Neural cell (in vitro differentiated cells): ENCODE measurements at regions not wholly inside any gene's neighbourhood (a gene's known extent, or its start where the extent isn't known, plus 50 kb on each side); places are given as distances from the start of the nearest gene placed in this dataset.

Source experiments
- H2AFZ ChIP-seq: fragments of 200-600, 300-800 bp; sonication (generic), shearing (Covaris generic); 2 replicates; pipeline ENCODE4 v1.6.0; 2014; ENCODE audit warnings: low read depth, mild to moderate bottlenecking, antibody characterized with exemption, low read length, moderate library complexity
- H3F3A ChIP-seq: fragments of 200-600 bp; shearing (Covaris generic); 2 replicates; pipeline ENCODE4 v1.6.1; 2016; ENCODE audit warnings: mild to moderate bottlenecking, moderate library complexity, mixed read lengths, antibody characterized with exemption, low read length; ENCODE audit not compliant: insufficient read depth, poor library complexity, severe bottlenecking
- H3K27ac ChIP-seq: fragments of 200-600, 300-800 bp; sonication (generic), shearing (Covaris generic); 2 replicates; pipeline ENCODE4 v1.5.1; 2014; ENCODE audit warnings: mild to moderate bottlenecking, low read length, moderate library complexity
- H3K27me3 ChIP-seq: fragments of 300-800, 200-600 bp; sonication (generic), shearing (Covaris generic); 2 replicates; pipeline ENCODE4 v1.6.0; 2014; ENCODE audit warnings: mild to moderate bottlenecking, low read depth, low read length, moderate library complexity; ENCODE audit not compliant: insufficient read depth
- H3K36me3 ChIP-seq: fragments of 300-800, 200-600 bp; sonication (generic), shearing (Covaris generic); 2 replicates; pipeline ENCODE4 v1.5.1; 2014; ENCODE audit warnings: mild to moderate bottlenecking, antibody characterized with exemption, low read length, moderate library complexity; ENCODE audit not compliant: insufficient read depth
- H3K4me2 ChIP-seq: fragments of 300-800, 200-600 bp; sonication (generic), shearing (Covaris generic); 2 replicates; pipeline ENCODE4 v1.6.0; 2014; ENCODE audit warnings: mild to moderate bottlenecking, low read length
- H3K4me3 ChIP-seq: fragments of 300-800, 200-600 bp; sonication (generic), shearing (Covaris generic); 2 replicates; pipeline ENCODE4 v1.5.1; 2014; ENCODE audit warnings: mild to moderate bottlenecking, low read length, moderate library complexity
- H3K79me2 ChIP-seq: fragments of 200-600 bp; shearing (Covaris generic); replicated peaks from 2 replicates; pipeline ENCODE4 v1.6.0; 2014; ENCODE audit warnings: mild to moderate bottlenecking, low read length, moderate library complexity; ENCODE audit not compliant: insufficient read depth
- H3K9ac ChIP-seq: fragments of 300-800, 200-600 bp; sonication (generic), shearing (Covaris generic); 2 replicates; pipeline ENCODE4 v1.6.1; 2016; ENCODE audit warnings: mild to moderate bottlenecking, low read length, mixed read lengths
- H3K9me2 ChIP-seq: fragments of 200-600 bp; shearing (Covaris generic); 2 replicates; pipeline ENCODE4 v1.6.1; 2016; ENCODE audit warnings: mild to moderate bottlenecking, low read length, mixed read lengths; ENCODE audit not compliant: insufficient read depth
- H3K9me3 ChIP-seq: fragments of 200-600, 300-800 bp; sonication (generic), shearing (Covaris generic); 2 replicates; pipeline ENCODE4 v1.6.1; 2016; ENCODE audit warnings: mild to moderate bottlenecking, mixed run types, low read length, moderate library complexity, mixed read lengths
- H4K20me1 ChIP-seq: fragments of 200-600 bp; shearing (Covaris generic); 2 replicates; pipeline ENCODE4 v1.6.1; 2016; ENCODE audit warnings: mild to moderate bottlenecking, mixed run types; ENCODE audit not compliant: insufficient read depth
- EP300 ChIP-seq: fragments of 450-650 bp; conservative IDR thresholded peaks from 2 replicates; pipeline ENCODE4 v1.6.1; 2014; ENCODE audit warnings: antibody characterized with exemption, mild to moderate bottlenecking, moderate library complexity; ENCODE audit not compliant: poor library complexity, severe bottlenecking
- EZH2 ChIP-seq: fragments of 200-600, 300-800 bp; shearing (Covaris generic), sonication (generic); IDR thresholded peaks from 2 replicates; pipeline ENCODE4 v1.6.1; 2014; ENCODE audit warnings: antibody characterized with exemption, low read length, borderline replicate concordance, mild to moderate bottlenecking; ENCODE audit not compliant: insufficient read depth, poor library complexity, severe bottlenecking
- MXI1 ChIP-seq: fragments of 450-650 bp; conservative IDR thresholded peaks from 2 replicates; pipeline ENCODE4 v1.6.1; 2014; ENCODE audit warnings: antibody characterized with exemption, mild to moderate bottlenecking; ENCODE audit not compliant: poor library complexity, severe bottlenecking
- POLR2AphosphoS5 ChIP-seq: IDR thresholded peaks from 2 replicates; pipeline ENCODE4 v1.6.1; 2012
- RAD21 ChIP-seq: fragments of 450-650 bp; conservative IDR thresholded peaks from 2 replicates; pipeline ENCODE4 v1.6.1; 2014; ENCODE audit warnings: antibody characterized with exemption, mild to moderate bottlenecking, moderate library complexity
- REST ChIP-seq: IDR thresholded peaks from 2 replicates; pipeline ENCODE4 v1.6.1; 2012; ENCODE audit warnings: borderline replicate concordance
- SMC3 ChIP-seq: fragments of 450-650 bp; conservative IDR thresholded peaks from 2 replicates; pipeline ENCODE4 v1.6.1; 2014; ENCODE audit warnings: antibody characterized with exemption, mild to moderate bottlenecking, moderate library complexity; ENCODE audit not compliant: poor library complexity
- TAF1 ChIP-seq: IDR thresholded peaks from 2 replicates; pipeline ENCODE4 v1.6.1; 2012; ENCODE audit warnings: low read depth
- TF ChIP-seq, protein P1 (sequence below): fragments of 450-650 bp; IDR thresholded peaks from 2 replicates; pipeline ENCODE4 v1.5.1; 2014; ENCODE audit warnings: antibody characterized with exemption, mild to moderate bottlenecking, moderate library complexity; ENCODE audit not compliant: poor library complexity, severe bottlenecking

- Histone ChIP-seq H3K27me3 (no peaks in the 10 kb centered on the region), H2AFZ (no peak overlapping the region), H3K4me3 (no peak overlapping the region), H4K20me1 (no peaks in the 10 kb centered on the region), H3K4me2 (no peak overlapping the region), H3F3A (no peaks in the 10 kb centered on the region), H3K27ac (no peak overlapping the region), H3K9ac (no peak overlapping the region), H3K79me2 (no peaks in the 10 kb centered on the region), H3K9me3 (no peaks in the 10 kb centered on the region), H3K36me3 (no peaks in the 10 kb centered on the region), H3K9me2 (no peaks in the 10 kb centered on the region)
- TF ChIP-seq SMC3 (no peak), RAD21 (no peak), REST (no peak), EZH2 (no peak), EP300 (no peak), POLR2AphosphoS5 (no peak), TAF1 (no peak), MXI1 (no peak)
- TF ChIP-seq, protein P1, sequence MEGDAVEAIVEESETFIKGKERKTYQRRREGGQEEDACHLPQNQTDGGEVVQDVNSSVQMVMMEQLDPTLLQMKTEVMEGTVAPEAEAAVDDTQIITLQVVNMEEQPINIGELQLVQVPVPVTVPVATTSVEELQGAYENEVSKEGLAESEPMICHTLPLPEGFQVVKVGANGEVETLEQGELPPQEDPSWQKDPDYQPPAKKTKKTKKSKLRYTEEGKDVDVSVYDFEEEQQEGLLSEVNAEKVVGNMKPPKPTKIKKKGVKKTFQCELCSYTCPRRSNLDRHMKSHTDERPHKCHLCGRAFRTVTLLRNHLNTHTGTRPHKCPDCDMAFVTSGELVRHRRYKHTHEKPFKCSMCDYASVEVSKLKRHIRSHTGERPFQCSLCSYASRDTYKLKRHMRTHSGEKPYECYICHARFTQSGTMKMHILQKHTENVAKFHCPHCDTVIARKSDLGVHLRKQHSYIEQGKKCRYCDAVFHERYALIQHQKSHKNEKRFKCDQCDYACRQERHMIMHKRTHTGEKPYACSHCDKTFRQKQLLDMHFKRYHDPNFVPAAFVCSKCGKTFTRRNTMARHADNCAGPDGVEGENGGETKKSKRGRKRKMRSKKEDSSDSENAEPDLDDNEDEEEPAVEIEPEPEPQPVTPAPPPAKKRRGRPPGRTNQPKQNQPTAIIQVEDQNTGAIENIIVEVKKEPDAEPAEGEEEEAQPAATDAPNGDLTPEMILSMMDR, result no peak
Measured at GRCh38 chr6:113141901-113142300, 715.2 kb upstream of the MARCKS start.

DNA sequence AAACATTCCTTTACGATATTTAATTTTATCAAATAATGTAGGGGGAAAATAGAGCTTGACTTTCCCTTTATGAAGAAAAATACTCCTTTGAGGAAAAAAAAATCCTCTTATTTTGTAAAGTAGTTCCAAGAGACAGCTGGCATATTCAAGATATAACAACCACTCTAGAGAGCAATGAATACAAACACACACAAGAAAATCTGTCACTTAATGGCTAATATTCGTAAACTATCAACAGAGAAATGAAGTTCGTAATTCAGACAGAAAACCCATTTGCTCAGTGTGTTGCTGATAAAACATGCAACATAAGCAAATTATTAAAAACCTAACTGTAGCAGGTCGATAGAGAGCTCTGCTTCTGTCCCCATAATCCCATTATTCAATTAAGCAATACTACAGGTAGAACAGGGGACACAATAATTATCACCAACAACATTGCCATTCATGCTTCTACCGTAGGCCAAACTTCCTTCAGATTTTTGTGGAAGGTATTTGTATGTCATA, 714.4 kb upstream of the MARCKS start:
- H3K79me2 ChIP-seq, result no peaks in the 10 kb centered on the region
- no peak overlapping the region for H2AFZ ChIP-seq
- no peaks in the 10 kb centered on the region for H4K20me1 ChIP-seq
- TF ChIP-seq REST, result no peak
- TF ChIP-seq SMC3, result no peak
- TF ChIP-seq, protein P1, result no peak
- TF ChIP-seq POLR2AphosphoS5, result no peak
- TF ChIP-seq EP300, result no peak
- no peak for TF ChIP-seq TAF1
- no peaks in the 10 kb centered on the region for H3K9me3 ChIP-seq
- no peak overlapping the region for H3K4me2 ChIP-seq
- H3F3A ChIP-seq, result no peaks in the 10 kb centered on the region
- no peaks in the 10 kb centered on the region for H3K9me2 ChIP-seq
- no peak overlapping the region for H3K27ac ChIP-seq
- H3K4me3 ChIP-seq, result no peak overlapping the region
- H3K9ac ChIP-seq, result no peak overlapping the region
- no peaks in the 10 kb centered on the region for H3K27me3 ChIP-seq
- no peaks in the 10 kb centered on the region for H3K36me3 ChIP-seq
